GM18861 (cell line): ENCODE measurements at regions not wholly inside any gene's neighbourhood (a gene's known extent, or its start where the extent isn't known, plus 50 kb on each side); places are given as distances from the start of the nearest gene placed in this dataset.

Experiments
- ATAC-seq: cut with Tn5 transposase; IDR thresholded peaks from one replicate; pipeline ENCODE4 v1.9.1; 2021; ENCODE audit not compliant: unreplicated experiment

DNA sequence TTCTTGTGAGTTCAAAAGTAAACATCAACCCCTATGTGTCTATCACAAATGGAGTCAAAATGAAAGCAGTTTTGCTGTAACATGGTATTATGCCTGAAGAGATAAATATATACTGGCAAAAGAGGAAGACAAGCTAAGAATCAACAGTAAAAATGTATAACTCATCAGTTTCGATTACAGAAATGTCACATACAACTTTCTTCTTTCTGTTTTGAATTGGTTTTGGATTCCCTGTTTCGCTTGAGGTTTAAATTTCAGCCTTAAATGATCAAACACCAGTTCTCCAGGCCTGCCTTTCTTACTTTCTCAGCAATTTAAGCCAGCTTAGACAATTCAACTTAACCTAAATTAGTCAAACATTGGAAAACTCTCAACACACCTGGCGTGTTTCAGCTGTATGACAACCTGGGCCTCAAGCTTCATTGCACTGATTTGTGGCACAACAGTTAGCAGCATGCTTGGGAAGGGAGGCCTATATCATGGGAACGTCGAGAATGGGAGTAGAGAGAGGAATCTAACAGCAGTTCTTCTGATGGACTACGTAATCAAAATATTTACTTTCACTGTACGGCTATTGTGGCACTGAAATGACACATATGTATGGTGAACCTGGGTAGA is 51.9 kb upstream of the MARCKS start:
- peak; percentile 95 for ATAC-seq

- ATAC-seq, result no peak
These were observed 51.2 kb upstream of the MARCKS start for GRCh38 chr6:113805811-113806495.
